ENCODE measurements at regions not wholly inside any gene's neighbourhood (a gene's known extent, or its start where the extent isn't known, plus 50 kb on each side); places are given as distances from the start of the nearest gene placed in this dataset.

- DNase-seq (ENCODE audit: low read depth in 2 of 2), result no peak
Observed at GRCh38 chr6:40077736-40078135, 143.5 kb upstream of the MOCS1 start.

GRCh38 chr6:40077315-40077714 is 143.1 kb upstream of the MOCS1 start:
- DNase-seq (ENCODE audit: low read depth in 2 of 2), result no peak

- no peak for DNase-seq (ENCODE audit: low read depth in 2 of 2)
Observed at GRCh38 chr6:40075056-40075590, 140.9 kb upstream of the MOCS1 start.

- no peak for DNase-seq (ENCODE audit: low read depth in 2 of 2)
Observed at GRCh38 chr6:40074306-40075055, 140.2 kb upstream of the MOCS1 start.

GRCh38 chr6:40066372-40066771 is 132.1 kb upstream of the MOCS1 start:
- no peak for DNase-seq (ENCODE audit: low read depth in 2 of 2)

GRCh38 chr6:40056865-40057264 is 122.6 kb upstream of the MOCS1 start:
- DNase-seq (ENCODE audit: low read depth in 2 of 2), result no peak

GRCh38 chr6:40054602-40055001 is 120.3 kb upstream of the MOCS1 start:
- DNase-seq (ENCODE audit: low read depth in 2 of 2), result no peak

GRCh38 chr6:40054186-40054585 is 119.9 kb upstream of the MOCS1 start:
- DNase-seq (ENCODE audit: low read depth in 2 of 2), result no peak

GRCh38 chr6:40049128-40049527 is 114.9 kb upstream of the MOCS1 start:
- DNase-seq (ENCODE audit: low read depth in 2 of 2), result no peak

GRCh38 chr6:40044196-40044595 is 109.9 kb upstream of the MOCS1 start:
- DNase-seq (ENCODE audit: low read depth in 2 of 2), result no peak

GRCh38 chr6:40042232-40042631 is 108.0 kb upstream of the MOCS1 start:
- no peak for DNase-seq (ENCODE audit: low read depth in 2 of 2)

- no peak for DNase-seq (ENCODE audit: low read depth in 2 of 2)
Observed at GRCh38 chr6:40039042-40039441, 104.8 kb upstream of the MOCS1 start.

GRCh38 chr6:40038626-40039025 is 104.4 kb upstream of the MOCS1 start:
- no peak for DNase-seq (ENCODE audit: low read depth in 2 of 2)

GRCh38 chr6:40037271-40037670 is 103.0 kb upstream of the MOCS1 start:
- no peak for DNase-seq (ENCODE audit: low read depth in 2 of 2)

- no peak for DNase-seq (ENCODE audit: low read depth in 2 of 2)
Observed at GRCh38 chr6:40036186-40036585, 101.9 kb upstream of the MOCS1 start.

GRCh38 chr6:40028449-40028848 is 94.2 kb upstream of the MOCS1 start:
- no peak for DNase-seq (ENCODE audit: low read depth in 2 of 2)

GRCh38 chr6:40022867-40023266 is 88.6 kb upstream of the MOCS1 start:
- no peak for DNase-seq (ENCODE audit: low read depth in 2 of 2)

- DNase-seq (ENCODE audit: low read depth in 2 of 2), result no peak
Observed at GRCh38 chr6:40020166-40020565, 85.9 kb upstream of the MOCS1 start.

- DNase-seq (ENCODE audit: low read depth in 2 of 2), result no peak
Observed at GRCh38 chr6:40015530-40015929, 81.3 kb upstream of the MOCS1 start.

- DNase-seq (ENCODE audit: low read depth in 2 of 2), result no peak
Observed at GRCh38 chr6:40011844-40012243, 77.6 kb upstream of the MOCS1 start.

- no peak for DNase-seq (ENCODE audit: low read depth in 2 of 2)
Observed at GRCh38 chr6:40000964-40001515, 66.8 kb upstream of the MOCS1 start.

GRCh38 chr6:39999006-39999867 is 65.0 kb upstream of the MOCS1 start:
- no peak for DNase-seq (ENCODE audit: low read depth in 2 of 2)

- DNase-seq (ENCODE audit: low read depth in 2 of 2), result no peak
Observed at GRCh38 chr6:39998126-39998525, 63.9 kb upstream of the MOCS1 start.

Measured in stimulated activated CD8-positive, alpha-beta memory T cell treated with anti-CD3 and anti-CD28 coated beads, Interleukin-2, amount 100 ng/mL, for 48 hours (primary cell).